Panc1 (cell line): ENCODE measurements at regions not wholly inside any gene's neighbourhood (a gene's known extent, or its start where the extent isn't known, plus 50 kb on each side); places are given as distances from the start of the nearest gene placed in this dataset.

Source experiments
- ATAC-seq: fragments of 200-7000 bp; cut with Tn5 transposase; 2 replicates; pipeline ENCODE4 v1.9.1; 2020; ENCODE audit warnings: mild to moderate bottlenecking, moderate library complexity
- BruUV-seq: library from RNA; stranded (reverse); fragments of 400-500 nt; replicated peaks from 2 replicates; lab custom pipeline; 2021; lab: Mats Ljungman, UMichigan
- CTCF ChIA-PET: fragments of 300-600 bp; sonication (Branson Sonifier 250); formaldehyde crosslinking; loops from one replicate; lab custom pipeline; 2022; ENCODE audit warnings: antibody characterized with exemption; lab: Charles Lee
- POLR2A ChIA-PET: fragments of 300-600 bp; sonication (Branson Sonifier 250); formaldehyde crosslinking; loops from one replicate; lab custom pipeline; 2022; ENCODE audit warnings: antibody characterized with exemption; lab: Charles Lee
- DNase-seq: peaks from one replicate; pipeline ENCODE4 v3.0.0-alpha.2; 2010; ENCODE audit warnings: low read depth, low spot score
- H3K27ac ChIP-seq: 2 replicates; pipeline ENCODE4 v1.5.1; 2011; ENCODE audit warnings: mild to moderate bottlenecking, low read length, inconsistent platforms
- H3K27me3 ChIP-seq: fragments of 200-500 bp; sonication (Bioruptor generic); 2 replicates; pipeline ENCODE4 v1.6.0; 2014; ENCODE audit warnings: low read length, inconsistent platforms; ENCODE audit not compliant: control insufficient read depth, insufficient read depth
- H3K36me3 ChIP-seq: fragments of 200-500 bp; sonication (Bioruptor generic); 2 replicates; pipeline ENCODE4 v1.5.1; 2014; ENCODE audit warnings: inconsistent platforms, mild to moderate bottlenecking, low read length, moderate library complexity; ENCODE audit not compliant: control insufficient read depth, insufficient read depth
- H3K4me1 ChIP-seq: 2 replicates; pipeline ENCODE4 v1.5.1; 2011; ENCODE audit warnings: inconsistent platforms, mild to moderate bottlenecking, low read length, moderate library complexity; ENCODE audit not compliant: control insufficient read depth, insufficient read depth
- H3K4me3 ChIP-seq, 2 experiments: 2 replicates each; pipeline ENCODE4 v1.5.1; 2011 to 2012; ENCODE audit warnings: low read depth in 2 of 2, low read length in 2 of 2, mild to moderate bottlenecking in 2 of 2, inconsistent platforms in 1 of 2, moderate library complexity in 1 of 2
- H3K9me3 ChIP-seq: fragments of 200-500 bp; sonication (Bioruptor generic); 2 replicates; pipeline ENCODE4 v1.5.1; 2014; ENCODE audit warnings: low read depth, mild to moderate bottlenecking, inconsistent platforms, low read length, moderate library complexity; ENCODE audit not compliant: control insufficient read depth, insufficient read depth
- CTCF ChIP-seq: fragments of 450-650 bp; IDR thresholded peaks from 2 replicates; pipeline ENCODE4 v1.5.1; 2017; ENCODE audit warnings: mild to moderate bottlenecking
- POLR2AphosphoS5 ChIP-seq: IDR thresholded peaks from 2 replicates; pipeline ENCODE4 v1.6.1; 2012; ENCODE audit warnings: mild to moderate bottlenecking, low read depth, low read length, moderate library complexity
- REST ChIP-seq, 2 experiments: IDR thresholded peaks; 2 replicates each; pipeline ENCODE4 v1.6.1; 2011 to 2012; ENCODE audit warnings: low read depth in 2 of 2, control low read depth in 1 of 2, low read length in 1 of 2, mild to moderate bottlenecking in 1 of 2, moderate library complexity in 1 of 2; ENCODE audit not compliant: insufficient read depth in 1 of 2
- SIN3A ChIP-seq: IDR thresholded peaks from 2 replicates; pipeline ENCODE4 v1.6.1; 2012; ENCODE audit warnings: low read depth, mild to moderate bottlenecking, low read length, moderate library complexity, borderline replicate concordance; ENCODE audit not compliant: insufficient read depth
- TCF7L2 ChIP-seq: IDR thresholded peaks from 2 replicates; pipeline ENCODE4 v1.6.1; 2011; ENCODE audit warnings: mild to moderate bottlenecking, low read depth, low read length, inconsistent platforms
- in situ Hi-C: cut with HindIII; loops from 2 replicates; pipeline ENCODE4 v1.10.0; 2016; ENCODE audit warnings: low sequenced_read_pairs, low pct_unique_long_range_greater_than_20kb
- intact Hi-C: fragments of 100-400 bp; cut with micrococcal nuclease; formaldehyde crosslinking; loops from one replicate; pipeline ENCODE4 v1.10.0; 2022; ENCODE audit not compliant: unreplicated experiment

- ATAC-seq (no peak), DNase-seq (no peak)
- no peak overlapping the region for H3K4me3 ChIP-seq
- ChIA-PET POLR2A (no interaction called here), CTCF (no interaction called here)
- H3K36me3 ChIP-seq: no peaks in the 10 kb centered on the region
- no peaks in the 10 kb centered on the region for H3K9me3 ChIP-seq
- intact Hi-C loops (no loop called here), in situ Hi-C loops (no loop called here)
- BruUV-seq: no TSS peak
- H3K27ac ChIP-seq: no peak overlapping the region
- TF ChIP-seq CTCF (no peak), POLR2AphosphoS5 (no peak), REST (IDR thresholded peaks at IDR 0.05; ENCODE audit: insufficient read depth in 1 of 2, low read depth in 2 of 2, low read length in 1 of 2) (no peak), SIN3A (no peak)
- H3K27me3 ChIP-seq: no peaks in the 10 kb centered on the region
- no peaks in the 10 kb centered on the region for H3K4me1 ChIP-seq
Measured at GRCh38 chr7:113722006-113722405, 196.8 kb downstream of the PPP1R3A start.

- ChIA-PET POLR2A (no interaction called here), CTCF (no interaction called here)
- Histone ChIP-seq H3K27ac (no peak overlapping the region), H3K36me3 (no peaks in the 10 kb centered on the region), H3K4me3 (no peak overlapping the region), H3K4me1 (no peaks in the 10 kb centered on the region), H3K9me3 (no peaks in the 10 kb centered on the region), H3K27me3 (no peaks in the 10 kb centered on the region)
- intact Hi-C loops (no loop called here), in situ Hi-C loops (no loop called here)
- DNase-seq: no peak
- ATAC-seq: no peak
- TF ChIP-seq REST (IDR thresholded peaks at IDR 0.05; ENCODE audit: insufficient read depth in 1 of 2, low read depth in 2 of 2, low read length in 1 of 2) (no peak), TCF7L2 (no peak), SIN3A (no peak)
- no TSS peak for BruUV-seq
Measured at GRCh38 chr7:113717739-113718138, 201.1 kb downstream of the PPP1R3A start.
